SJCRH30 (cell line): ENCODE measurements at regions not wholly inside any gene's neighbourhood (a gene's known extent, or its start where the extent isn't known, plus 50 kb on each side); places are given as distances from the start of the nearest gene placed in this dataset.
"Not testable (repeated sequence)": the region's sequence is repeated elsewhere in the genome, so short reads cannot be mapped to it uniquely, and the experiment has no call there.

Source experiments
- DNase-seq, 2 experiments: peaks; one replicate each; pipeline ENCODE4 v3.0.0-alpha.2; 2015 to 2020
- H3K27ac ChIP-seq: fragments of 250-450 bp; sonication (Bioruptor Pico); 2 replicates; pipeline ENCODE4 v1.5.1; 2020; ENCODE audit warnings: mild to moderate bottlenecking, moderate library complexity
- H3K27me3 ChIP-seq: fragments of 250-450 bp; sonication (Bioruptor Pico); 2 replicates; pipeline ENCODE4 v1.5.1; 2020; ENCODE audit warnings: mild to moderate bottlenecking, moderate library complexity
- H3K36me3 ChIP-seq: fragments of 250-450 bp; sonication (Bioruptor Pico); 2 replicates; pipeline ENCODE4 v1.5.1; 2020; ENCODE audit warnings: mild to moderate bottlenecking, moderate library complexity
- H3K4me1 ChIP-seq: fragments of 250-450 bp; sonication (Bioruptor Pico); 2 replicates; pipeline ENCODE4 v1.5.1; 2020; ENCODE audit warnings: mild to moderate bottlenecking, moderate library complexity
- H3K4me3 ChIP-seq: fragments of 250-450 bp; sonication (Bioruptor Pico); 2 replicates; pipeline ENCODE4 v1.5.1; 2020; ENCODE audit warnings: mild to moderate bottlenecking, moderate library complexity
- H3K9me3 ChIP-seq: fragments of 250-450 bp; sonication (Bioruptor Pico); replicated peaks from 2 replicates; pipeline ENCODE4 v1.5.1; 2020; ENCODE audit warnings: mild to moderate bottlenecking, moderate library complexity

- H3K4me3 ChIP-seq, H3K4me1 ChIP-seq, H3K27me3 ChIP-seq, H3K9me3 ChIP-seq, H3K36me3 ChIP-seq, DNase-seq, H3K27ac ChIP-seq: not testable (repeated sequence)
Measured at GRCh38 chr1:99405325-99405724, 141.0 kb downstream of the PLPPR4 start.

GRCh38 chr1:99407018-99407417, 142.7 kb downstream of the PLPPR4 start:
- no peaks in the 10 kb centered on the region for H3K4me1 ChIP-seq
- H3K4me3 ChIP-seq, result no peak overlapping the region
- H3K36me3 ChIP-seq, result no peaks in the 10 kb centered on the region
- peak in 1 of 2 experiments; percentile 9 for DNase-seq
- no peaks in the 10 kb centered on the region for H3K9me3 ChIP-seq
- H3K27ac ChIP-seq, result no peak overlapping the region
- H3K27me3 ChIP-seq, result no peaks in the 10 kb centered on the region

- H3K9me3 ChIP-seq, result peaks cover 5% of the 10 kb centered on the region; the same call in 1 of the 2 replicates
- no peaks in the 10 kb centered on the region for H3K4me1 ChIP-seq
- no peaks in the 10 kb centered on the region for H3K36me3 ChIP-seq
- no peak for DNase-seq
- no peaks in the 10 kb centered on the region for H3K27me3 ChIP-seq
- H3K4me3 ChIP-seq, result no peak overlapping the region
- no peak overlapping the region for H3K27ac ChIP-seq
Measured at GRCh38 chr1:99424087-99424486, 159.8 kb downstream of the PLPPR4 start.

GRCh38 chr1:99429754-99430153, 165.5 kb downstream of the PLPPR4 start:
- no peak for DNase-seq
- Histone ChIP-seq H3K27ac (no peak overlapping the region), H3K9me3 (peaks cover 5% of the 10 kb centered on the region; the same call in 1 of the 2 replicates), H3K36me3 (no peaks in the 10 kb centered on the region), H3K4me1 (no peaks in the 10 kb centered on the region), H3K27me3 (no peaks in the 10 kb centered on the region), H3K4me3 (no peak overlapping the region)

GRCh38 chr1:99438656-99439230, 174.5 kb downstream of the PLPPR4 start:
- H3K4me1 ChIP-seq, result peaks cover 10% of the 10 kb centered on the region; the same call in 1 of the 2 replicates
- no peaks in the 10 kb centered on the region for H3K9me3 ChIP-seq
- no peak for DNase-seq
- H3K27me3 ChIP-seq, result no peaks in the 10 kb centered on the region
- H3K36me3 ChIP-seq, result no peaks in the 10 kb centered on the region
- no peak overlapping the region for H3K4me3 ChIP-seq
- no peak overlapping the region for H3K27ac ChIP-seq

- DNase-seq, result no peak
- no peaks in the 10 kb centered on the region for H3K27me3 ChIP-seq
- H3K27ac ChIP-seq, result no peak overlapping the region
- H3K36me3 ChIP-seq, result no peaks in the 10 kb centered on the region
- peaks cover 10% of the 10 kb centered on the region; the same call in 1 of the 2 replicates for H3K4me1 ChIP-seq
- H3K9me3 ChIP-seq, result no peaks in the 10 kb centered on the region
- no peak overlapping the region for H3K4me3 ChIP-seq
Measured at GRCh38 chr1:99439433-99440075, 175.3 kb downstream of the PLPPR4 start.

- Histone ChIP-seq H3K4me3 (no peak overlapping the region), H3K9me3 (no peaks in the 10 kb centered on the region), H3K27ac (no peak overlapping the region), H3K4me1 (peaks cover 14% of the 10 kb centered on the region), H3K27me3 (no peaks in the 10 kb centered on the region), H3K36me3 (no peaks in the 10 kb centered on the region)
- DNase-seq, result no peak
Measured at GRCh38 chr1:99441299-99442095, 177.2 kb downstream of the PLPPR4 start.

- DNase-seq, H3K4me3 ChIP-seq, H3K36me3 ChIP-seq, H3K27ac ChIP-seq, H3K9me3 ChIP-seq, H3K27me3 ChIP-seq: not testable (repeated sequence)
- H3K4me1 ChIP-seq, result peaks cover 14% of the 10 kb centered on the region
Measured at GRCh38 chr1:99444211-99444927, 180.1 kb downstream of the PLPPR4 start.

- H3K27ac ChIP-seq, result no peak overlapping the region
- H3K4me3 ChIP-seq, result no peak overlapping the region
- no peaks in the 10 kb centered on the region for H3K36me3 ChIP-seq
- H3K9me3 ChIP-seq, result no peaks in the 10 kb centered on the region
- no peaks in the 10 kb centered on the region for H3K27me3 ChIP-seq
- H3K4me1 ChIP-seq, result peaks cover 14% of the 10 kb centered on the region
- DNase-seq, result no peak
Measured at GRCh38 chr1:99445071-99445470, 180.8 kb downstream of the PLPPR4 start.

GRCh38 chr1:99445486-99445885, 181.2 kb downstream of the PLPPR4 start:
- Histone ChIP-seq H3K27ac (no peak overlapping the region), H3K27me3 (no peaks in the 10 kb centered on the region), H3K36me3 (no peaks in the 10 kb centered on the region), H3K9me3 (no peaks in the 10 kb centered on the region), H3K4me1 (peaks cover 14% of the 10 kb centered on the region), H3K4me3 (no peak overlapping the region)
- no peak for DNase-seq

- H3K9me3 ChIP-seq, result no peaks in the 10 kb centered on the region
- H3K4me1 ChIP-seq, result peaks cover 10% of the 10 kb centered on the region
- no peak for DNase-seq
- no peaks in the 10 kb centered on the region for H3K27me3 ChIP-seq
- no peaks in the 10 kb centered on the region for H3K36me3 ChIP-seq
- H3K4me3 ChIP-seq, result no peak overlapping the region
- H3K27ac ChIP-seq, result no peak overlapping the region
Measured at GRCh38 chr1:99447721-99448120, 183.4 kb downstream of the PLPPR4 start.

- Histone ChIP-seq H3K4me1 (peaks cover 13% of the 10 kb centered on the region), H3K36me3 (no peaks in the 10 kb centered on the region), H3K27ac (no peak overlapping the region), H3K27me3 (no peaks in the 10 kb centered on the region), H3K4me3 (no peak overlapping the region), H3K9me3 (0 out of 2 replicates have a peak, but pooled peaks cover 2% of the 10 kb centered on the region)
- no peak for DNase-seq
Measured at GRCh38 chr1:99455760-99456159, 190.2 kb upstream of the PALMD start.

GRCh38 chr1:99456536-99456935, 189.4 kb upstream of the PALMD start:
- peaks cover 13% of the 10 kb centered on the region for H3K4me1 ChIP-seq
- no peaks in the 10 kb centered on the region for H3K36me3 ChIP-seq
- DNase-seq, result no peak
- H3K9me3 ChIP-seq, result 0 out of 2 replicates have a peak, but pooled peaks cover 2% of the 10 kb centered on the region
- H3K27ac ChIP-seq, result no peak overlapping the region
- no peaks in the 10 kb centered on the region for H3K27me3 ChIP-seq
- H3K4me3 ChIP-seq, result no peak overlapping the region

- DNase-seq, result peak; percentile 16 to 27
- Histone ChIP-seq H3K27me3 (no peaks in the 10 kb centered on the region), H3K4me1 (peaks cover 13% of the 10 kb centered on the region), H3K36me3 (no peaks in the 10 kb centered on the region), H3K4me3 (no peak overlapping the region), H3K9me3 (0 out of 2 replicates have a peak, but pooled peaks cover 2% of the 10 kb centered on the region), H3K27ac (no peak overlapping the region; the same call in 1 of the 2 replicates)
Measured at GRCh38 chr1:99457381-99458165, 188.3 kb upstream of the PALMD start.
